ENCODE measurements at regions not wholly inside any gene's neighbourhood (a gene's known extent, or its start where the extent isn't known, plus 50 kb on each side); places are given as distances from the start of the nearest gene placed in this dataset.

GRCh38 chr7:73969991-73970390, 58.0 kb upstream of the ELN start:
- Mint-ChIP-seq H3K27me3 (ENCODE audit: low read depth) (no peaks in the 10 kb centered on the region; the same call in 1 of the 2 replicates), H3K9me3 (peaks cover 9% of the 10 kb centered on the region), H3K4me3 (no peak overlapping the region), H3K36me3 (peaks cover 3% of the 10 kb centered on the region; the same call in 1 of the 2 replicates), H3K27ac (no peak overlapping the region), H3K4me1 (peaks cover 6% of the 10 kb centered on the region)
- DNase-seq (ENCODE audit: low spot score) = no peak
- no peak for TF ChIP-seq ATF3 (CRISPR knock-in tag; conservative IDR thresholded peaks at IDR 0.05)
- no peak for TF ChIP-seq TP53 (CRISPR knock-in tag; IDR thresholded peaks at IDR 0.05)
- TF ChIP-seq RELA (CRISPR knock-in tag; IDR thresholded peaks at IDR 0.05; ENCODE audit: borderline replicate concordance) = no peak
- no peak for TF ChIP-seq FOXJ3 (CRISPR knock-in tag; IDR thresholded peaks at IDR 0.05; ENCODE audit: borderline replicate concordance)
- no peak for TF ChIP-seq OVOL2 (CRISPR knock-in tag; IDR thresholded peaks at IDR 0.05; ENCODE audit: borderline replicate concordance)
- TF ChIP-seq ZNF138 (CRISPR knock-in tag; conservative IDR thresholded peaks at IDR 0.05) = no peak
- no peak for TF ChIP-seq KAT7 (CRISPR knock-in tag; IDR thresholded peaks at IDR 0.05; ENCODE audit: borderline replicate concordance)
- ATAC-seq = no peak
- ChIA-PET POLR2A (no interaction called here), CTCF (interaction anchor here (0.9 to 3.7 kb wide), 2 partner anchors 9 to 236 kb away, joined by 3 to 16 read pairs; no protein-coding TSS in a partner anchor)

- no peak for TF ChIP-seq SOX15 (CRISPR knock-in tag; IDR thresholded peaks at IDR 0.05)
- no peak for TF ChIP-seq ATF6 (CRISPR knock-in tag; IDR thresholded peaks at IDR 0.05)
- no peak for TF ChIP-seq ETV6 (CRISPR knock-in tag; IDR thresholded peaks at IDR 0.05)
- no peak for TF ChIP-seq ZNF317 (CRISPR knock-in tag; IDR thresholded peaks at IDR 0.05; ENCODE audit: borderline replicate concordance, low read depth)
- no peak for TF ChIP-seq MAX (CRISPR knock-in tag; IDR thresholded peaks at IDR 0.05)
- TF ChIP-seq GTF2I (CRISPR knock-in tag; conservative IDR thresholded peaks at IDR 0.05) = no peak
- no peak for TF ChIP-seq NR3C1 (CRISPR knock-in tag; conservative IDR thresholded peaks at IDR 0.05; ENCODE audit: low read depth)
- no peak overlapping the region for H3K27ac Mint-ChIP-seq
- ATAC-seq = no peak
- H3K4me1 Mint-ChIP-seq = peaks cover 6% of the 10 kb centered on the region
- H3K4me3 Mint-ChIP-seq = no peak overlapping the region
- CTCF ChIA-PET = interaction anchor here (0.5 to 4.9 kb wide), 5 partner anchors 8 to 82 kb away, joined by 3 to 21 read pairs (median 6); no protein-coding TSS in a partner anchor
- H3K9me3 Mint-ChIP-seq = peaks cover 9% of the 10 kb centered on the region
- POLR2A ChIA-PET = no interaction called here
- no peaks in the 10 kb centered on the region; the same call in 1 of the 2 replicates for H3K27me3 Mint-ChIP-seq (ENCODE audit: low read depth)
- no peak for DNase-seq (ENCODE audit: low spot score)
- H3K36me3 Mint-ChIP-seq = peaks cover 3% of the 10 kb centered on the region; the same call in 1 of the 2 replicates
Measured at GRCh38 chr7:73970801-73971229, 57.2 kb upstream of the ELN start.

GRCh38 chr7:73971322-73971703, 56.7 kb upstream of the ELN start:
- peaks cover 3% of the 10 kb centered on the region; the same call in 1 of the 2 replicates for H3K36me3 Mint-ChIP-seq
- no peak for ATAC-seq
- no peak for TF ChIP-seq JAZF1 (CRISPR knock-in tag; IDR thresholded peaks at IDR 0.05)
- TF ChIP-seq ZBTB21 (CRISPR knock-in tag; IDR thresholded peaks at IDR 0.05; ENCODE audit: borderline replicate concordance) = no peak
- no peak for TF ChIP-seq FOXK1 (CRISPR knock-in tag; IDR thresholded peaks at IDR 0.05)
- TF ChIP-seq RORB (CRISPR knock-in tag; IDR thresholded peaks at IDR 0.05) = no peak
- TF ChIP-seq ESRRA (CRISPR knock-in tag; IDR thresholded peaks at IDR 0.05; ENCODE audit: borderline replicate concordance) = no peak
- no peak for TF ChIP-seq ATF2 (CRISPR knock-in tag; IDR thresholded peaks at IDR 0.05; ENCODE audit: borderline replicate concordance, low read depth)
- no peak for TF ChIP-seq ZNF512 (CRISPR knock-in tag; IDR thresholded peaks at IDR 0.05; ENCODE audit: borderline replicate concordance)
- TF ChIP-seq TEAD1 (CRISPR knock-in tag; IDR thresholded peaks at IDR 0.05) = no peak
- no peak for TF ChIP-seq NFE2L1 (CRISPR knock-in tag; IDR thresholded peaks at IDR 0.05)
- H3K27ac Mint-ChIP-seq = no peak overlapping the region
- ChIA-PET CTCF (interaction anchor here (0.6 to 4.9 kb wide), 13 partner anchors 8 to 434 kb away, joined by 3 to 21 read pairs (median 4); no protein-coding TSS in a partner anchor), POLR2A (no interaction called here)
- H3K27me3 Mint-ChIP-seq (ENCODE audit: low read depth) = no peaks in the 10 kb centered on the region; the same call in 1 of the 2 replicates
- no peak for DNase-seq (ENCODE audit: low spot score)
- H3K4me1 Mint-ChIP-seq = peaks cover 6% of the 10 kb centered on the region
- H3K9me3 Mint-ChIP-seq = peaks cover 9% of the 10 kb centered on the region
- no peak overlapping the region for H3K4me3 Mint-ChIP-seq
